Peyer's patch (tissue), 4 donors: ENCODE measurements at regions not wholly inside any gene's neighbourhood (a gene's known extent, or its start where the extent isn't known, plus 50 kb on each side); places are given as distances from the start of the nearest gene placed in this dataset.

ENCODE experiments used
- POLR2A ChIP-seq, 2 donors: fragments of 450-650 bp; IDR thresholded peaks; one replicate each; pipeline ENCODE4 v1.5.1; 2017; ENCODE audit warnings: antibody characterized with exemption in 2 of 2, mild to moderate bottlenecking in 2 of 2, moderate library complexity in 2 of 2
- TF ChIP-seq, protein P1 (sequence below), 6 experiments: fragments of 450-650 bp in 4 of 6; fragments of 200-600 bp in 2 of 6; sonication (generic) in 1 of 6; IDR thresholded peaks; one replicate each; pipeline ENCODE4 v1.5.1; 2017 to 2019; ENCODE audit warnings: antibody characterized with exemption in 6 of 6, mild to moderate bottlenecking in 3 of 6, moderate library complexity in 1 of 6

- TF ChIP-seq, protein P1, sequence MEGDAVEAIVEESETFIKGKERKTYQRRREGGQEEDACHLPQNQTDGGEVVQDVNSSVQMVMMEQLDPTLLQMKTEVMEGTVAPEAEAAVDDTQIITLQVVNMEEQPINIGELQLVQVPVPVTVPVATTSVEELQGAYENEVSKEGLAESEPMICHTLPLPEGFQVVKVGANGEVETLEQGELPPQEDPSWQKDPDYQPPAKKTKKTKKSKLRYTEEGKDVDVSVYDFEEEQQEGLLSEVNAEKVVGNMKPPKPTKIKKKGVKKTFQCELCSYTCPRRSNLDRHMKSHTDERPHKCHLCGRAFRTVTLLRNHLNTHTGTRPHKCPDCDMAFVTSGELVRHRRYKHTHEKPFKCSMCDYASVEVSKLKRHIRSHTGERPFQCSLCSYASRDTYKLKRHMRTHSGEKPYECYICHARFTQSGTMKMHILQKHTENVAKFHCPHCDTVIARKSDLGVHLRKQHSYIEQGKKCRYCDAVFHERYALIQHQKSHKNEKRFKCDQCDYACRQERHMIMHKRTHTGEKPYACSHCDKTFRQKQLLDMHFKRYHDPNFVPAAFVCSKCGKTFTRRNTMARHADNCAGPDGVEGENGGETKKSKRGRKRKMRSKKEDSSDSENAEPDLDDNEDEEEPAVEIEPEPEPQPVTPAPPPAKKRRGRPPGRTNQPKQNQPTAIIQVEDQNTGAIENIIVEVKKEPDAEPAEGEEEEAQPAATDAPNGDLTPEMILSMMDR (IDR thresholded peaks at IDR 0.05) = no peak
- TF ChIP-seq POLR2A (IDR thresholded peaks at IDR 0.05) = no peak
Observed at GRCh38 chr2:217349251-217349650, 489.4 kb upstream of the TNP1 start.
